ENCODE measurements at regions not wholly inside any gene's neighbourhood (a gene's known extent, or its start where the extent isn't known, plus 50 kb on each side); places are given as distances from the start of the nearest gene placed in this dataset.

GRCh38 chr16:80056324-80056723 is 455.8 kb upstream of the MAF start:
- BruUV-seq (replicated peaks) = no TSS peak
- H3K27ac Mint-ChIP-seq (ENCODE audit: unreplicated experiment) = no peak overlapping the region
- DNase-seq = no peak
- H3K4me3 ChIP-seq (ENCODE audit: low read depth, low read length) = no peak overlapping the region
- H3K36me3 ChIP-seq (ENCODE audit: control insufficient read depth, insufficient read depth, low read length) = no peaks in the 10 kb centered on the region
- no peak overlapping the region for H3K4me3 Mint-ChIP-seq (ENCODE audit: unreplicated experiment)
- no peaks in the 10 kb centered on the region for H3K27me3 ChIP-seq (replicated peaks; ENCODE audit: control insufficient read depth, insufficient read depth, low read length)
- H3K27me3 Mint-ChIP-seq (ENCODE audit: insufficient read depth, unreplicated experiment) = no peaks in the 10 kb centered on the region
- no peak for TF ChIP-seq CTCF (IDR thresholded peaks at IDR 0.05; ENCODE audit: insufficient read depth in 1 of 2, low read depth in 1 of 2, low read length in 1 of 2, severe bottlenecking in 1 of 2, unreplicated experiment in 1 of 2)
- intact Hi-C loops (cut with micrococcal nuclease; ENCODE audit: unreplicated experiment) = no loop called here
- H3K9me3 ChIP-seq = no peaks in the 10 kb centered on the region
- no peaks in the 10 kb centered on the region for H3K4me1 Mint-ChIP-seq (ENCODE audit: low read depth, unreplicated experiment)
- peaks cover under 1% of the 10 kb centered on the region for H3K9me3 Mint-ChIP-seq (ENCODE audit: unreplicated experiment)
- no peaks in the 10 kb centered on the region for H3K4me1 ChIP-seq
- CTCF ChIA-PET = no interaction called here
- H3K36me3 Mint-ChIP-seq (ENCODE audit: insufficient read depth, unreplicated experiment) = no peaks in the 10 kb centered on the region
- POLR2A ChIA-PET = no interaction called here

GRCh38 chr16:80055831-80056230 is 455.3 kb upstream of the MAF start:
- Mint-ChIP-seq H3K9me3 (ENCODE audit: unreplicated experiment) (no peaks in the 10 kb centered on the region), H3K4me1 (ENCODE audit: low read depth, unreplicated experiment) (no peaks in the 10 kb centered on the region), H3K27me3 (ENCODE audit: insufficient read depth, unreplicated experiment) (no peaks in the 10 kb centered on the region), H3K4me3 (ENCODE audit: unreplicated experiment) (no peak overlapping the region), H3K36me3 (ENCODE audit: insufficient read depth, unreplicated experiment) (no peaks in the 10 kb centered on the region), H3K27ac (ENCODE audit: unreplicated experiment) (no peak overlapping the region)
- no peak for DNase-seq
- Histone ChIP-seq H3K4me1 (no peaks in the 10 kb centered on the region), H3K4me3 (ENCODE audit: low read depth, low read length) (no peak overlapping the region), H3K9me3 (no peaks in the 10 kb centered on the region), H3K36me3 (ENCODE audit: control insufficient read depth, insufficient read depth, low read length) (no peaks in the 10 kb centered on the region), H3K27me3 (replicated peaks; ENCODE audit: control insufficient read depth, insufficient read depth, low read length) (no peaks in the 10 kb centered on the region)
- ChIA-PET CTCF (no interaction called here), POLR2A (no interaction called here)
- no peak for TF ChIP-seq CTCF (IDR thresholded peaks at IDR 0.05; ENCODE audit: insufficient read depth in 1 of 2, low read depth in 1 of 2, low read length in 1 of 2, severe bottlenecking in 1 of 2, unreplicated experiment in 1 of 2)
- intact Hi-C loops (cut with micrococcal nuclease; ENCODE audit: unreplicated experiment) = no loop called here
- BruUV-seq (replicated peaks) = no TSS peak

- H3K4me3 ChIP-seq (ENCODE audit: low read depth, low read length) = no peak overlapping the region
- H3K36me3 Mint-ChIP-seq (ENCODE audit: insufficient read depth, unreplicated experiment) = no peaks in the 10 kb centered on the region
- H3K4me1 Mint-ChIP-seq (ENCODE audit: low read depth, unreplicated experiment) = no peaks in the 10 kb centered on the region
- no peak overlapping the region for H3K27ac Mint-ChIP-seq (ENCODE audit: unreplicated experiment)
- no peaks in the 10 kb centered on the region for H3K9me3 ChIP-seq
- TF ChIP-seq CTCF (IDR thresholded peaks at IDR 0.05; ENCODE audit: insufficient read depth in 1 of 2, low read depth in 1 of 2, low read length in 1 of 2, severe bottlenecking in 1 of 2, unreplicated experiment in 1 of 2) = no peak
- ChIA-PET POLR2A (no interaction called here), CTCF (no interaction called here)
- no TSS peak for BruUV-seq (replicated peaks)
- no peaks in the 10 kb centered on the region for H3K27me3 ChIP-seq (replicated peaks; ENCODE audit: control insufficient read depth, insufficient read depth, low read length)
- H3K27me3 Mint-ChIP-seq (ENCODE audit: insufficient read depth, unreplicated experiment) = no peaks in the 10 kb centered on the region
- intact Hi-C loops (cut with micrococcal nuclease; ENCODE audit: unreplicated experiment) = no loop called here
- no peak overlapping the region for H3K4me3 Mint-ChIP-seq (ENCODE audit: unreplicated experiment)
- H3K9me3 Mint-ChIP-seq (ENCODE audit: unreplicated experiment) = no peaks in the 10 kb centered on the region
- no peak for DNase-seq
- no peaks in the 10 kb centered on the region for H3K4me1 ChIP-seq
- H3K36me3 ChIP-seq (ENCODE audit: control insufficient read depth, insufficient read depth, low read length) = no peaks in the 10 kb centered on the region
Measured at GRCh38 chr16:80054647-80055046, 454.1 kb upstream of the MAF start.

Measured in Caco-2 (cell line).